ENCODE measurements at regions not wholly inside any gene's neighbourhood (a gene's known extent, or its start where the extent isn't known, plus 50 kb on each side); places are given as distances from the start of the nearest gene placed in this dataset.
"Not testable (repeated sequence)": the region's sequence is repeated elsewhere in the genome, so short reads cannot be mapped to it uniquely, and the experiment has no call there.

DNA sequence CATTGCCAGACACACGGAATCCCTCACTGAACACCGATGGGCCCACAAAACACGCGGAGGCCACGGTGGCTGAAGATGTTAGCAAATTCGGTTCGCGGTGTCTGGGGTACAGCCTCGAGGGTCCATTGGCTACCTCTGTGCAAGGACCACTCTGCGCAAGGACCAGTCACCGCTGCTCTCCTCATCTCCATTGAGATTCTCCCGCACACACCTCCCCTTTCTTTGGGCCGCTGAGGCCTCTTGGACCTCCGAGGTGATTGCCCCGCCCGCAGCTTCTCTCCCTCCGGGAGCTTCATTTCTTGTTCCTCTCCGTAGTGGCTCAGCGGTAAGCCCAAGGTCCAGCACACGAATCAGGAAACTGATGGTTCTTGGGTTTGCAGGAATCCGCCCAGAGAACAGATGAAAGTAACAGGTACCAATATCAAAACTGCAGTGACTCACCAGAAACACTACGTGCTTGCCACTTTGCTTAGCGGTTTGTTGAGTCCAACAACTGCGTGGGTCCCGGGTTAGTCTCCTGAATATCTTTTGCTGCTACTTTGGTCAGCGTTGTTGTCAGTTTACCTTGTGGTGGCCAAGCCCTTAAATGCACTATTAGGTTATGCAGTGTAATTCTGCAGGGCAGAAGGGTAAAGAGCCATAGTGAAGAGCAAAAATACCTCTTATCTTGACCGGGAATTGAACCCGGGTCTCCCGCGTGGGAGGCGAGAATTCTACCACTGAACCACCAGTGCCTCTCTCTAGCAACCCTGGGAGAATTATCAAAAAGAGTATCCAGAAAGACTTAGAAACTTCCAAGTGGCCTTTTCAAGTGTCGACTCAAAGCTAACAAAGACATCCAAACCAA, 126.8 kb downstream of the PPIAL4A start:
- CTCF ChIA-PET (ENCODE audit: low intra/inter-chr PET ratio, low total read pairs); H4K20me1 ChIP-seq (ENCODE audit: insufficient read depth, low read length); in situ Hi-C loops (cut with HindIII; ENCODE audit: extremely low pct_ligation_motif_present, low pct_unique_long_range_greater_than_20kb); H3K4me3 ChIP-seq (replicated peaks in 1 of 3; ENCODE audit: insufficient read depth in 1 of 3, low read depth in 2 of 3, low read length in 3 of 3); H3K27ac ChIP-seq (ENCODE audit: extremely low read length, insufficient read depth, low read length); H3K79me2 ChIP-seq (ENCODE audit: insufficient read depth, low read length); H3K9me3 ChIP-seq (ENCODE audit: low read length); BruUV-seq (replicated peaks); intact Hi-C loops (cut with micrococcal nuclease; ENCODE audit: unreplicated experiment); H3K36me3 ChIP-seq (replicated peaks in 1 of 2; ENCODE audit: control insufficient read depth in 1 of 2, insufficient read depth in 2 of 2, low read length in 2 of 2); H3K4me1 ChIP-seq (ENCODE audit: insufficient read depth, low read length); H3K27me3 ChIP-seq (ENCODE audit: control insufficient read depth in 1 of 2, insufficient read depth in 2 of 2, low read length in 2 of 2); H3K9ac ChIP-seq (ENCODE audit: insufficient read depth, low read depth, low read length); H2AFZ ChIP-seq (ENCODE audit: low read length); FAIRE-seq; POLR2A ChIA-PET: not testable (repeated sequence)
- peak overlapping the region; percentile 42; the same call in 1 of the 2 replicates for H3K4me2 ChIP-seq (ENCODE audit: low read depth, low read length)
- peak; percentile 82 for ATAC-seq
- WGBS (ENCODE audit: low lambda C conversion rate), result 22% methylated on average over 15 of the region's 32 CpGs
- peak; percentile 73 for DNase-seq (ENCODE audit: low spot score)
- TF ChIP-seq RBM22 (optimal IDR thresholded peaks at IDR 0.05; ENCODE audit: low read length) (peak; percentile 19), HOXA3 (CRISPR knock-in tag; IDR thresholded peaks at IDR 0.05) (0 out of 2 replicates have a peak, but pooled peaks have one; percentile 30), GATAD2A (CRISPR knock-in tag; IDR thresholded peaks at IDR 0.05) (peak; percentile 52; the same call in 1 of the 2 replicates), FOXK1 (CRISPR knock-in tag; IDR thresholded peaks at IDR 0.05; ENCODE audit: borderline replicate concordance, low read depth) (peak; percentile 31; the same call in 1 of the 2 replicates), KAT8 (CRISPR knock-in tag; IDR thresholded peaks at IDR 0.05) (peak; percentile 41; the same call in 1 of the 2 replicates), ZSCAN25 (CRISPR knock-in tag; IDR thresholded peaks at IDR 0.05) (0 out of 2 replicates have a peak, but pooled peaks have one; percentile 34), BCL6 (CRISPR knock-in tag; IDR thresholded peaks at IDR 0.05) (peak; percentile 74), MAF1 (CRISPR knock-in tag; IDR thresholded peaks at IDR 0.05; ENCODE audit: borderline replicate concordance) (peak; percentile 87; the same call in 1 of the 2 replicates), ZMYM4 (CRISPR knock-in tag; IDR thresholded peaks at IDR 0.05) (0 out of 2 replicates have a peak, but pooled peaks have one; percentile 24), ZNF331 (CRISPR knock-in tag; IDR thresholded peaks at IDR 0.05) (peak; percentile 48; the same call in 1 of the 2 replicates), HOXA5 (CRISPR knock-in tag; IDR thresholded peaks at IDR 0.05) (peak; percentile 67; the same call in 1 of the 2 replicates)
- TF ChIP-seq, protein P1, sequence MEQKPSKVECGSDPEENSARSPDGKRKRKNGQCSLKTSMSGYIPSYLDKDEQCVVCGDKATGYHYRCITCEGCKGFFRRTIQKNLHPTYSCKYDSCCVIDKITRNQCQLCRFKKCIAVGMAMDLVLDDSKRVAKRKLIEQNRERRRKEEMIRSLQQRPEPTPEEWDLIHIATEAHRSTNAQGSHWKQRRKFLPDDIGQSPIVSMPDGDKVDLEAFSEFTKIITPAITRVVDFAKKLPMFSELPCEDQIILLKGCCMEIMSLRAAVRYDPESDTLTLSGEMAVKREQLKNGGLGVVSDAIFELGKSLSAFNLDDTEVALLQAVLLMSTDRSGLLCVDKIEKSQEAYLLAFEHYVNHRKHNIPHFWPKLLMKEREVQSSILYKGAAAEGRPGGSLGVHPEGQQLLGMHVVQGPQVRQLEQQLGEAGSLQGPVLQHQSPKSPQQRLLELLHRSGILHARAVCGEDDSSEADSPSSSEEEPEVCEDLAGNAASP (CRISPR knock-in tag; IDR thresholded peaks at IDR 0.05; ENCODE audit: borderline replicate concordance), result peak; percentile 30; the same call in 1 of the 2 replicates
- TF ChIP-seq, protein P2, sequence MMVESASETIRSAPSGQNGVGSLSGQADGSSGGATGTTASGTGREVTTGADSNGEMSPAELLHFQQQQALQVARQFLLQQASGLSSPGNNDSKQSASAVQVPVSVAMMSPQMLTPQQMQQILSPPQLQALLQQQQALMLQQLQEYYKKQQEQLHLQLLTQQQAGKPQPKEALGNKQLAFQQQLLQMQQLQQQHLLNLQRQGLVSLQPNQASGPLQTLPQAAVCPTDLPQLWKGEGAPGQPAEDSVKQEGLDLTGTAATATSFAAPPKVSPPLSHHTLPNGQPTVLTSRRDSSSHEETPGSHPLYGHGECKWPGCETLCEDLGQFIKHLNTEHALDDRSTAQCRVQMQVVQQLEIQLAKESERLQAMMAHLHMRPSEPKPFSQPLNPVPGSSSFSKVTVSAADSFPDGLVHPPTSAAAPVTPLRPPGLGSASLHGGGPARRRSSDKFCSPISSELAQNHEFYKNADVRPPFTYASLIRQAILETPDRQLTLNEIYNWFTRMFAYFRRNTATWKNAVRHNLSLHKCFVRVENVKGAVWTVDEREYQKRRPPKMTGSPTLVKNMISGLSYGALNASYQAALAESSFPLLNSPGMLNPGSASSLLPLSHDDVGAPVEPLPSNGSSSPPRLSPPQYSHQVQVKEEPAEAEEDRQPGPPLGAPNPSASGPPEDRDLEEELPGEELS (CRISPR knock-in tag; IDR thresholded peaks at IDR 0.05), result peak; percentile 35
- TF ChIP-seq, protein P3, sequence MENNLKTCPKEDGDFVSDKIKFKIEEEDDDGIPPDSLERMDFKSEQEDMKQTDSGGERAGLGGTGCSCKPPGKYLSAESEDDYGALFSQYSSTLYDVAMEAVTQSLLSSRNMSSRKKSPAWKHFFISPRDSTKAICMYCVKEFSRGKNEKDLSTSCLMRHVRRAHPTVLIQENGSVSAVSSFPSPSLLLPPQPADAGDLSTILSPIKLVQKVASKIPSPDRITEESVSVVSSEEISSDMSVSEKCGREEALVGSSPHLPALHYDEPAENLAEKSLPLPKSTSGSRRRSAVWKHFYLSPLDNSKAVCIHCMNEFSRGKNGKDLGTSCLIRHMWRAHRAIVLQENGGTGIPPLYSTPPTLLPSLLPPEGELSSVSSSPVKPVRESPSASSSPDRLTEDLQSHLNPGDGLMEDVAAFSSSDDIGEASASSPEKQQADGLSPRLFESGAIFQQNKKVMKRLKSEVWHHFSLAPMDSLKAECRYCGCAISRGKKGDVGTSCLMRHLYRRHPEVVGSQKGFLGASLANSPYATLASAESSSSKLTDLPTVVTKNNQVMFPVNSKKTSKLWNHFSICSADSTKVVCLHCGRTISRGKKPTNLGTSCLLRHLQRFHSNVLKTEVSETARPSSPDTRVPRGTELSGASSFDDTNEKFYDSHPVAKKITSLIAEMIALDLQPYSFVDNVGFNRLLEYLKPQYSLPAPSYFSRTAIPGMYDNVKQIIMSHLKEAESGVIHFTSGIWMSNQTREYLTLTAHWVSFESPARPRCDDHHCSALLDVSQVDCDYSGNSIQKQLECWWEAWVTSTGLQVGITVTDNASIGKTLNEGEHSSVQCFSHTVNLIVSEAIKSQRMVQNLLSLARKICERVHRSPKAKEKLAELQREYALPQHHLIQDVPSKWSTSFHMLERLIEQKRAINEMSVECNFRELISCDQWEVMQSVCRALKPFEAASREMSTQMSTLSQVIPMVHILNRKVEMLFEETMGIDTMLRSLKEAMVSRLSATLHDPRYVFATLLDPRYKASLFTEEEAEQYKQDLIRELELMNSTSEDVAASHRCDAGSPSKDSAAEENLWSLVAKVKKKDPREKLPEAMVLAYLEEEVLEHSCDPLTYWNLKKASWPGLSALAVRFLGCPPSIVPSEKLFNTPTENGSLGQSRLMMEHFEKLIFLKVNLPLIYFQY (CRISPR knock-in tag; IDR thresholded peaks at IDR 0.05; ENCODE audit: borderline replicate concordance), result peak; percentile 32; the same call in 1 of the 2 replicates
- TF ChIP-seq, protein P4, sequence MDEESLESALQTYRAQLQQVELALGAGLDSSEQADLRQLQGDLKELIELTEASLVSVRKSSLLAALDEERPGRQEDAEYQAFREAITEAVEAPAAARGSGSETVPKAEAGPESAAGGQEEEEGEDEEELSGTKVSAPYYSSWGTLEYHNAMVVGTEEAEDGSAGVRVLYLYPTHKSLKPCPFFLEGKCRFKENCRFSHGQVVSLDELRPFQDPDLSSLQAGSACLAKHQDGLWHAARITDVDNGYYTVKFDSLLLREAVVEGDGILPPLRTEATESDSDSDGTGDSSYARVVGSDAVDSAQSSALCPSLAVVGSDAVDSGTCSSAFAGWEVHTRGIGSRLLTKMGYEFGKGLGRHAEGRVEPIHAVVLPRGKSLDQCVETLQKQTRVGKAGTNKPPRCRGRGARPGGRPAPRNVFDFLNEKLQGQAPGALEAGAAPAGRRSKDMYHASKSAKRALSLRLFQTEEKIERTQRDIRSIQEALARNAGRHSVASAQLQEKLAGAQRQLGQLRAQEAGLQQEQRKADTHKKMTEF (CRISPR knock-in tag; IDR thresholded peaks at IDR 0.05), result peak; percentile 52; the same call in 1 of the 2 replicates

Measured in HepG2 (cell line).